K562 (cell line): ENCODE measurements at regions not wholly inside any gene's neighbourhood (a gene's known extent, or its start where the extent isn't known, plus 50 kb on each side); places are given as distances from the start of the nearest gene placed in this dataset.

ENCODE experiments used
- ATAC-seq: fragments of 200-7000 bp; cut with Tn5 transposase; 3 replicates; pipeline ENCODE4 v1.9.1; 2020; ENCODE audit warnings: moderate library complexity
- BruUV-seq: library from RNA; stranded (reverse); fragments of 400-500 nt; replicated peaks from 2 replicates; lab custom pipeline; 2021; lab: Mats Ljungman, UMichigan
- CTCF ChIA-PET: fragments of 300-600 bp; formaldehyde crosslinking; extraction: SDS; loops from one replicate; lab custom pipeline; 2021; ENCODE audit warnings: low intra/inter-chr PET ratio; lab: Yijun Ruan, JAX
- POLR2A ChIA-PET: fragments of 300-600, 350-650 bp; sonication (Branson Sonifier 250); formaldehyde crosslinking; extraction: SDS; loops from one replicate; lab custom pipeline; 2021; ENCODE audit warnings: antibody characterized with exemption, inconsistent platforms; lab: Yijun Ruan, JAX
- DNase-seq, 4 experiments: peaks; one replicate each; pipeline versions ENCODE4 v3.0.0 to v3.0.0-alpha.2; 2011 to 2018; ENCODE audit warnings: low spot score in 3 of 4, mixed read lengths in 3 of 4; ENCODE audit errors: extremely low read depth in 1 of 4
- FAIRE-seq: peaks from 2 replicates; lab custom pipeline; 2011; peaks lifted over from hg19 to GRCh38; lab: Jason Lieb, UNC
- H2AFZ ChIP-seq: 2 replicates; pipeline ENCODE4 v1.6.0; 2011; ENCODE audit warnings: low read depth, low read length, control low read depth, inconsistent platforms
- H3K27ac ChIP-seq: fragments of 200-600 bp; 3 replicates; pipeline ENCODE4 v1.8.0; 2011; ENCODE audit warnings: low read depth, mild to moderate bottlenecking, control low read depth, inconsistent platforms, low read length, moderate library complexity, mixed read lengths; ENCODE audit errors: extremely low read depth
- H3K27me3 ChIP-seq, 2 experiments: fragments of 300-600 bp in 1 of 2; 2 replicates in 1 of 2; 3 replicates in 1 of 2; pipeline versions ENCODE4 v1.6.0 to v1.8.0; 2011; ENCODE audit warnings: inconsistent platforms in 2 of 2, low read length in 2 of 2, mild to moderate bottlenecking in 1 of 2, mixed read lengths in 1 of 2, moderate library complexity in 1 of 2; ENCODE audit not compliant: control insufficient read depth in 2 of 2, insufficient read depth in 2 of 2
- H3K36me3 ChIP-seq: fragments of 300-600 bp; 3 replicates; pipeline ENCODE4 v1.8.0; 2011; ENCODE audit warnings: mild to moderate bottlenecking, low read length, inconsistent platforms; ENCODE audit not compliant: control insufficient read depth, insufficient read depth
- H3K4me1 ChIP-seq, 2 experiments: fragments of 200-600 bp in 1 of 2; replicated peaks in 1 of 2; 2 replicates in 1 of 2; 3 replicates in 1 of 2; pipeline versions ENCODE4 v1.5.1 to v1.8.0; 2011; ENCODE audit warnings: inconsistent platforms in 2 of 2, low read length in 2 of 2, mild to moderate bottlenecking in 1 of 2, mixed read lengths in 1 of 2, moderate library complexity in 1 of 2; ENCODE audit not compliant: control insufficient read depth in 2 of 2, insufficient read depth in 2 of 2
- H3K4me2 ChIP-seq: 2 replicates; pipeline ENCODE4 v1.6.1; 2011; ENCODE audit warnings: low read length, control low read depth, inconsistent platforms, mixed read lengths; ENCODE audit not compliant: insufficient read depth
- H3K4me3 ChIP-seq: fragments of 200-600 bp; sonication (generic), shearing (Covaris generic); 2 replicates; pipeline ENCODE4 v1.5.1; 2016; ENCODE audit warnings: control low read depth, inconsistent platforms
- H3K79me2 ChIP-seq: fragments of 200-600 bp; 3 replicates; pipeline ENCODE4 v1.8.0; 2011; ENCODE audit warnings: low read length, inconsistent platforms; ENCODE audit not compliant: control insufficient read depth, insufficient read depth
- H3K9ac ChIP-seq, 2 experiments: 2 replicates each; pipeline versions ENCODE4 v1.6.0 to v1.6.1; 2011; ENCODE audit warnings: low read depth in 2 of 2, low read length in 2 of 2, control low read depth in 1 of 2, inconsistent platforms in 1 of 2, mild to moderate bottlenecking in 1 of 2, mixed read lengths in 1 of 2; ENCODE audit not compliant: insufficient read depth in 1 of 2
- H3K9me1 ChIP-seq: one replicate; pipeline ENCODE4 v1.6.0; 2011; ENCODE audit warnings: inconsistent platforms, mild to moderate bottlenecking, low read length, moderate library complexity; ENCODE audit not compliant: control insufficient read depth, insufficient read depth
- H3K9me3 ChIP-seq: replicated peaks from 2 replicates; pipeline ENCODE4 v1.5.1; 2011; ENCODE audit warnings: low read depth, low read length, inconsistent platforms; ENCODE audit not compliant: control insufficient read depth, insufficient read depth
- H4K20me1 ChIP-seq: replicated peaks from 2 replicates; pipeline ENCODE4 v1.6.1; 2011; ENCODE audit warnings: low read length, inconsistent platforms, mixed read lengths; ENCODE audit not compliant: control insufficient read depth, insufficient read depth
- ASH1L ChIP-seq: fragments of 450-650 bp; IDR thresholded peaks from 2 replicates; pipeline ENCODE4 v1.6.1; 2018; ENCODE audit warnings: borderline replicate concordance, mild to moderate bottlenecking, low read depth; ENCODE audit not compliant: partially characterized antibody
- GTF2F1 ChIP-seq: IDR thresholded peaks from 2 replicates; pipeline ENCODE4 v1.6.1; 2011; ENCODE audit warnings: low read depth, low read length, improper control_type of control experiment
- HLTF ChIP-seq: fragments of 450-650 bp; IDR thresholded peaks from 2 replicates; pipeline ENCODE4 v1.6.1; 2016
- HMG20B ChIP-seq: fragments of 250-450 bp; sonication (Bioruptor Pico); IDR thresholded peaks from 2 replicates; pipeline ENCODE4 v1.5.0; 2021; ENCODE audit warnings: mild to moderate bottlenecking
- PURB ChIP-seq: sonication (generic); formaldehyde crosslinking; IDR thresholded peaks from 2 replicates; pipeline ENCODE4 v1.9.0; 2021; ENCODE audit warnings: low read depth, mild to moderate bottlenecking, missing genetic modification reagents
- RBM17 ChIP-seq: fragments of 200-400 bp; formaldehyde crosslinking; IDR thresholded peaks from 2 replicates; pipeline ENCODE4 v1.6.1; 2017; ENCODE audit warnings: low read depth, mild to moderate bottlenecking, low read length, borderline replicate concordance
- SRSF3 ChIP-seq: fragments of 200-400 bp; formaldehyde crosslinking; IDR thresholded peaks from 2 replicates; pipeline ENCODE4 v1.6.1; 2016; ENCODE audit warnings: mild to moderate bottlenecking, low read length, moderate library complexity; ENCODE audit not compliant: insufficient read depth
- TARDBP ChIP-seq: fragments of 450-650 bp; IDR thresholded peaks from 2 replicates; pipeline ENCODE4 v1.6.1; 2016
- TOE1 ChIP-seq, 2 experiments: fragments of 450-650 bp in 1 of 2; sonication (generic) in 1 of 2; formaldehyde crosslinking in 1 of 2; IDR thresholded peaks; 2 replicates each; pipeline versions ENCODE4 v1.7.1 to v1.8.0; 2016 to 2022; ENCODE audit warnings: borderline replicate concordance in 2 of 2, mild to moderate bottlenecking in 2 of 2, antibody characterized with exemption in 1 of 2, inconsistent platforms in 1 of 2, low read depth in 1 of 2, missing genetic modification reagents in 1 of 2, moderate library complexity in 1 of 2
- ZBED1 ChIP-seq: IDR thresholded peaks from 2 replicates; pipeline ENCODE4 v1.6.1; 2014
- ZBTB7A ChIP-seq: IDR thresholded peaks from 2 replicates; pipeline ENCODE4 v1.6.1; 2011; ENCODE audit warnings: low read depth, mild to moderate bottlenecking, low read length, moderate library complexity, borderline replicate concordance; ENCODE audit not compliant: control insufficient read depth
- ZFP30 ChIP-seq: fragments of 250-450 bp; sonication (Bioruptor Pico); IDR thresholded peaks from 2 replicates; pipeline ENCODE4 v1.8.0; 2022; ENCODE audit warnings: moderate library complexity, mild to moderate bottlenecking, inconsistent platforms, borderline replicate concordance
- ZNF140 ChIP-seq: fragments of 250-450 bp; sonication (Bioruptor Pico); IDR thresholded peaks from 2 replicates; pipeline ENCODE4 v1.8.0; 2021; ENCODE audit warnings: moderate library complexity, mild to moderate bottlenecking, inconsistent platforms
- ZNF318 ChIP-seq, 2 experiments: fragments of 450-650 bp; IDR thresholded peaks; 2 replicates each; pipeline ENCODE4 v1.6.1; 2016; ENCODE audit warnings: mild to moderate bottlenecking in 2 of 2, borderline replicate concordance in 1 of 2, low read depth in 1 of 2, moderate library complexity in 1 of 2
- ZNF586 ChIP-seq: fragments of 450-650 bp; formaldehyde crosslinking; conservative IDR thresholded peaks from 2 replicates; pipeline ENCODE4 v1.4.0; 2020; ENCODE audit warnings: mild to moderate bottlenecking, moderate library complexity
- WGBS: fragments of 100-300 bp; shearing (Covaris generic); methylation state at CpG from one replicate; pipeline ENCODE4 v1.1.6; 2016; ENCODE audit warnings: low coverage, mixed read lengths; ENCODE audit not compliant: insufficient coverage; ENCODE audit errors: missing lambda C conversion rate; 5-methylcytosine and 5-hydroxymethylcytosine counted together
- in situ Hi-C: fragments of 300-500 bp; cut with MboI; formaldehyde crosslinking; loops from 4 replicates; pipeline ENCODE4 v1.15.0; 2018; ENCODE audit warnings: inconsistent platforms, mixed read lengths
- intact Hi-C: fragments of 100-400 bp; cut with micrococcal nuclease; formaldehyde crosslinking; loops from 2 replicates; pipeline ENCODE4 v1.14.2; 2022
- TF ChIP-seq, protein P1 (sequence below): fragments of 250-450 bp; sonication (Bioruptor Pico); IDR thresholded peaks from 2 replicates; pipeline ENCODE4 v1.8.0; 2021; ENCODE audit warnings: borderline replicate concordance, mild to moderate bottlenecking, moderate library complexity; ENCODE audit not compliant: poor library complexity, severe bottlenecking

DNA sequence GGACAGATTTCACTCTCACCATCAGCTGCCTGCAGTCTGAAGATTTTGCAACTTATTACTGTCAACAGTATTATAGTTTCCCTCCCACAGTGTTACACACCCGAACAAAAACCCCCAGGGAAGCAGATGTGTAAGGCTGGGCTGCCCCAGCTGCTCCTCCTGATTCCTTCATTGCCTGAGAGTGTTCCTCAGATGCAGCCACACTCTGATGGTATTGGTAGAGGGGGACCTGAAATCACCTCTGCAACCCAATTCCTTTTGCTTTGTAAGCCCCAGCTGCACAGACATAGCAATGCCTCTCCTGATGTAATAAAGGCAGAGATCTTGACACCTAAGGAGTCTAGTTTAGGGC, 1529.8 kb downstream of the RPIA start:
- no peak overlapping the region for H3K4me3 ChIP-seq
- intact Hi-C loops = no loop called here
- no peak for ATAC-seq
- POLR2A ChIA-PET = no interaction called here
- DNase-seq = no peak
- in situ Hi-C loops = loop anchor here (25.0 kb wide), 1 partner anchor 159 kb away; no protein-coding TSS in a partner anchor
- no peaks in the 10 kb centered on the region for H3K9me1 ChIP-seq
- TF ChIP-seq HLTF = no peak
- no peak for TF ChIP-seq SRSF3
- TF ChIP-seq ZFP30 (CRISPR knock-in tag) = no peak
- no peak for TF ChIP-seq TARDBP
- TF ChIP-seq PURB (CRISPR knock-in tag) = no peak
- TF ChIP-seq ZNF318 (IDR thresholded peaks at IDR 0.05; ENCODE audit: borderline replicate concordance in 1 of 2, low read depth in 1 of 2) = no peak
- TF ChIP-seq ZNF140 (CRISPR knock-in tag) = no peak
- TF ChIP-seq, protein P1, sequence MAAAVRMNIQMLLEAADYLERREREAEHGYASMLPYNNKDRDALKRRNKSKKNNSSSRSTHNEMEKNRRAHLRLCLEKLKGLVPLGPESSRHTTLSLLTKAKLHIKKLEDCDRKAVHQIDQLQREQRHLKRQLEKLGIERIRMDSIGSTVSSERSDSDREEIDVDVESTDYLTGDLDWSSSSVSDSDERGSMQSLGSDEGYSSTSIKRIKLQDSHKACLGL (CRISPR knock-in tag) = no peak
- no peak for TF ChIP-seq TOE1 (IDR thresholded peaks at IDR 0.05; ENCODE audit: borderline replicate concordance)
- TF ChIP-seq TOE1 (CRISPR knock-in tag; IDR thresholded peaks at IDR 0.05; ENCODE audit: borderline replicate concordance, low read depth) = no peak
- no peak for TF ChIP-seq ZNF586 (CRISPR knock-in tag)
- no peak for TF ChIP-seq ZBTB7A
- no peak for TF ChIP-seq ZBED1
- TF ChIP-seq HMG20B (CRISPR knock-in tag) = no peak
- TF ChIP-seq GTF2F1 = no peak
- TF ChIP-seq ASH1L = no peak
- no peak for TF ChIP-seq RBM17
- H3K79me2 ChIP-seq = no peaks in the 10 kb centered on the region
- H3K9ac ChIP-seq = no peak overlapping the region
- WGBS = 0% methylated on average over 1 of the region's 1 CpG
- no peaks in the 10 kb centered on the region for H3K27me3 ChIP-seq
- H3K4me2 ChIP-seq = no peak overlapping the region
- no TSS peak for BruUV-seq
- H4K20me1 ChIP-seq = no peaks in the 10 kb centered on the region
- no peaks in the 10 kb centered on the region for H3K9me3 ChIP-seq
- H3K36me3 ChIP-seq = no peaks in the 10 kb centered on the region
- H3K27ac ChIP-seq = no peak overlapping the region
- no peaks in the 10 kb centered on the region for H3K4me1 ChIP-seq
- H2AFZ ChIP-seq = no peak overlapping the region
- no peak for FAIRE-seq
- CTCF ChIA-PET = no interaction called here
